ENCODE measurements at regions not wholly inside any gene's neighbourhood (a gene's known extent, or its start where the extent isn't known, plus 50 kb on each side); places are given as distances from the start of the nearest gene placed in this dataset.

DNA sequence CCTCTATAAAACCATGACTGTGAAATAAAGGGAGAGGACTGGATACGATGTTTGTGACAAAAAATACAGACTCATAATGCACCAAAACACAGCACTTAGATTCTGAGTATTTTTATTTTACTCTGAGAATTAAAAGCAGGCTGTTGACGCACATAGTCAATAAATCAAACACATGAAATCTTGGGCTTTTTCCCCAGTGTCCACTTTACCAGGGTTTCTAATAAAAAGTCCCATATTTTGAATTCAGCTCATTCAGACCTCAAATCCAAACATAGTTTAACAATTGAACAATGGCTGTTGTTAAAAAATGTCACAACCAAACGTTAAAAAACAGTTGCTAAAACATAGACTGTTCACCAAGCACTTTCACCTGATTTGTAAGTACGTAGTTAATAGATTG is 553.4 kb downstream of the LTN1 start:
- DNase-seq (ENCODE audit: extremely low read depth in 1 of 2, low read depth in 1 of 2), result no peak

DNA sequence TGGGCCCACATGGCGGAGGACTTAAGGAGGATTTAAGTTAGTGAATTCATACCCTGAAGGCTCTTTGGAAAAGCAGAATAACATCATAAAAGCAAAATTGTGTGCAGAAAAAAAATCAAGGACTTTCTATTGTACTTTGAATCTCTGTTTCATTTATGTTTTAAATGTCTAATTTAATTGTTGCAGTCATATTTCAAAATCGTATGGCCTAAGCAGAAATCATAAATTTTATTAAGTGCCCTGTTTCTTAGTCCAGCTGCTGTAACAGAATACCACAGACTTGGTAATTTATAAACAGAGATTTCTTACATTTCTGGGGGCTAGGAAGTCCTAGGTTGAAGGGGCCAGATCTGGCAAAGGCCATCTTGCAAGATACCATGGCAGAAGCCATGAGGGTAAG is 555.6 kb downstream of the LTN1 start:
- no peak for DNase-seq (ENCODE audit: extremely low read depth in 1 of 2, low read depth in 1 of 2)

DNA sequence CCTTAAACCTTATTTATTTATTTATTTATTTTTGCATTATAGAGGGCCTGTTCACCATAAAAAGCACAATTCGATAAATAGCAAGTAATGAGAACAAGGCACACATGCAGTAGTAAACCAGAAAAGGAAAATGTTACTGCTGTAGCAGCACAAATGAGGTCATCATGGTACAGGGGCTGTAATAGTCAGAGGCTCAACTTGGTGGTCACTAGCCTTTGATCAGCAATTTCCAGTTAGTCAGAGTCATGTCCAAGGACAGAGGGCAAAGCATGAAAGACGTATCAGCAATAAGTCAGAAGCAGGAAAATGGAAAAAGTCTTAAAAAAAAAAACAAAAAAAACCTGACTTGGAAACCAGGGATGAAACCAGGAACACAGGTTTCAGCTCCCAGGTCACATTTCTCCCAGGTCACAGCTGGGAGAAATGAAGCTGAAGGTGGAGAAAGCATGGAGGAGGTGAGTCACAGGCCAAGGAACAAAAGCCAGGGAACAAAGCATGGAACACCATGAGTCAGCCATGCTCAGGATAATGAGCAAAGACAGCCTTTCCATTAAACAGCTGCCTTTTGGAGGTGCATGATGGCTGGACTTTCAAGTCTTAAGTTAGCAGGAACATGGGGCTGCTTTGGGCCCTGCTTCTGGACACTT is 556.3 kb downstream of the LTN1 start:
- DNase-seq (ENCODE audit: extremely low read depth in 1 of 2, low read depth in 1 of 2), result no peak

DNA sequence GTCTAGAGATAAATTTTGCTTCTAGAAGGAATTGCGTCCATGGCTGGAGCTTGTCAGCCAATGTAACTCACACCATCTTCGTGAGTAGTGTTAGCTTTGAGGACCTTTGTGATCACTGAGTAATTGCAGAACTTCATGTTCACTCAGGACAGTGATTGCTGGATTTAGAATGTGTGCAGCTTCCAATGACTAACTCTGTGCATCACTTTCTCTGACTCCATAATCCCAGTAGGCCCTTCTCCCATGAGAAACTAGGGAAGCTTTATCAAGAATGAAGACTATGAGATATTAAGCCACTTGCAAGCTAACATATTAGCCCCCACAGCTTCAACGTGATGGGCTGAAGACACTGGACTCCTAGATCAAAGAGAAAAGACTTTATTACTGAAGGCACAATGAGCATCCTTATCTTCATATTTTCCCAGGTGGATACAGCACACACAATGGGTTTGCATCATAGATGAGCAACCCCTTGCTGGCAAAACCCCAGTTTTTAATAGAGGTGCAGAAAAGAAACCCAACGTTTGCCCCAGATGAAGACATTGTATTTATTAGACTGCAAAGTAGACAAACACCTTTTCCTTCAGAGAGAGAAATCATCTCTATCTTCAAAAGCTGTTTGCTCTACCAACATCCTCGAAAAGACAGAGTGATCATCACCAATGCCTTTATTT is 561.0 kb downstream of the LTN1 start:
- no peak for DNase-seq (ENCODE audit: extremely low read depth in 1 of 2, low read depth in 1 of 2)

DNA sequence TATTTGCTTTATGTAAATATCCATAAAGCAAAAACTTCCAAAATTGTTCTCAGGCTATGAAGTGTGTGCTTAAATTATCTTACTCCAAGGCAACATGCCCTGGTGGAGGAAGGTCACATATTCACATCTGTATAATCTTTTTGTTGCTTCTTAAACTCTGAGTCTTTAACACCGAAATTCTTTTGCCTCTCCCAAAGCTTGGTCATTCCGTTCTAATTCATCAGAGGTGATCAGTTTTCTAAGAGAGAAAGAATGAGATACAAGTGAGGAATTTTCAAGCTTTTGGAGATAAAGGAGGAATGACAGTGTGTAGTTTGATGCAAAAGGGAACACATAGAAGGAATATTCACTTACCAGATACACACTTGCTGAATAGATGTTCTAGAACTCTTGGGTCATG is 561.7 kb downstream of the LTN1 start:
- no peak for DNase-seq (ENCODE audit: extremely low read depth in 1 of 2, low read depth in 1 of 2)

DNA sequence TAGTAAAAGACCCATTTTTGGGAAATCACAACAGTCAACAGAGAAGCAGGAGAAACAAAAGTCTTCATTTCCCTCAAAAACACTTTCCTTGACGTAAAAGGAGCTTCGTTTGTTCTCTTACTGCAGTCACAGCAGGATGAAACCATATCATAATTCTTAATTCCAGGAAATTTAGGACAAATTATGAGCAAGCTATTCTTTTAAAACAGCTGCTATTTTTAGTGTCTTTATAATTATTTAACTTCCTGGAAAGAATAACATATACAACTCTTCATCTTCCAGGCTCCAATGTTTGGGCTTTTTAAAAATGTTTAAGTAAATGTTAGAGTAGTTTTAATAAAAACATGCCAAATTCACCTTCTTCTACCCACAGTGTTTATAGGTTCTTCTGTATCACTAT is 563.5 kb downstream of the LTN1 start:
- DNase-seq (ENCODE audit: extremely low read depth in 1 of 2, low read depth in 1 of 2), result no peak

DNA sequence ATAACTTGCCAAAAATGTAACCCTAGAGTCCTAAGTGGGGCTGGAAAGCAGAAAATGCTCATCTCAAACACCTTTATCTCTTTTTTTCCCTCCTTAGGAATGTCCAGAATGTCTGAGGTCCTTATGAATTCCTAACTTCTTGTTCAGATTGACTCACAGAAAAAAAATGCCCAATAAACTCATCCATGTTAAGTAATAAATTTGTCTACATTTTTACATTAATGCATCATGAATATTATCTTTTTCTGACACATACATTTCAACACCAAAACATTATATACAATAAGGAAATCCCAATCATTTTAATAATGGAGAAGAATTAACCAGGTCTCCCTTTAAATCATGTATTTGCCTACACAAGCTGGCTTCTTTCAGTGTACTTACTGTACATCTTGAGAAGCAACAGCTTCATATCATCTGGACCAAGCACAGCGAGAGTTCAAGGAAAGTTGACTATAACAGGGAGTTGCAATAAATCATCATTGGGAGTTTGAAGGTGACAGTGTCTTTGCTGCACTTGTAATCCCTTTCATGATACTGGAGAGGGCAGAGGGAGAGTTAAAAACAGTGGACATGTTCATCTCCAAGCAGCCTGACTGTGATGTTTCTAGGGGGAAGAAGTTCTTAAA is 565.2 kb downstream of the LTN1 start:
- DNase-seq (ENCODE audit: extremely low read depth in 1 of 2, low read depth in 1 of 2), result no peak

DNA sequence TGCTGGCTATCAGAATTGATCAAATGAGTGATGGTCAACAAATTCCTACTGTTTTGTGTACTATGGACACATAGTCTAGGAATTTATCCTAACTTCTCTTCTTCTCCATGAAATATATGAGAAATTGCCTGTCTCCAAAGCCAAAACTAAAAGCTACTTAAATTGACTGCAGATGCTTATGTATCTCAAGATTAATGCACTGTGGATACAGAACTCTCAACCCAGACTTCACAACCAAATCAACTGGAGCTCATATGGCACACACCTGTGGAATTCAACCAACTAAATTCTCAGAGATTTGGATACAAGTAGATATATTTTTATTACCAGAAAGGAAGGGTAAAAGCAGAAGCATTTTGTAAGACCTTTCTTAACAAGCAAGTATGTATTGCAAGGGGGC is 566.1 kb downstream of the LTN1 start:
- no peak for DNase-seq (ENCODE audit: extremely low read depth in 1 of 2, low read depth in 1 of 2)

DNA sequence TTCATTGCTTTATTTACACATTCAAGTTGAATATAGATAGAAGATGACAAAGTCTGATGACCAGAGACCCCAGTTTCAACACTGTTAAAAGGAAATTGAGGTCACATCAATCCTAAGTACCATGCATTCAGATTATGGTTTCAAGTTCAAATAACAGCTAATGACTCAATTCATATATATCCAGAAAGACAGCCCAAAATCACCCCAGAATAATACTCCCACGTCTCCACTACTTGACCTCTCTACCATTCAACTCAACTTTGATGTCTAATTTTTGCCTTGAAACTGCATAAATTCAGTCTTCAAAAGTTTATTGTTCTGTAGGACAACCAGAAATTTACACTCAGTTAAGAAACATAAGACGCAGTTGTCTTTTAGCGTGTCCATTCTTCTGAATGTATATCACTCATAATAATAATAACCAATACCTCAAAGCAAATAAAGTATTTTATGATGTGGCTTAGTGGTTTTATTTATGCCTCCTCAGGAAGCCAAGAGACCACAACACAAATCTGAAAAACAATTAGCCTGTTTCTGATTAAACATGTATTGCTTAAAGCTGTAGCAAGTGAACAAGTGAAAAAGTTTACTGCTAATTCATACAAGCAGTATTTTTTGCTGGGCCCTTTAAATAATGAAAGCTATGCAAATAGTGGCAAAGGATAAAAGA is 569.0 kb downstream of the LTN1 start:
- DNase-seq (ENCODE audit: extremely low read depth in 1 of 2, low read depth in 1 of 2), result no peak

DNA sequence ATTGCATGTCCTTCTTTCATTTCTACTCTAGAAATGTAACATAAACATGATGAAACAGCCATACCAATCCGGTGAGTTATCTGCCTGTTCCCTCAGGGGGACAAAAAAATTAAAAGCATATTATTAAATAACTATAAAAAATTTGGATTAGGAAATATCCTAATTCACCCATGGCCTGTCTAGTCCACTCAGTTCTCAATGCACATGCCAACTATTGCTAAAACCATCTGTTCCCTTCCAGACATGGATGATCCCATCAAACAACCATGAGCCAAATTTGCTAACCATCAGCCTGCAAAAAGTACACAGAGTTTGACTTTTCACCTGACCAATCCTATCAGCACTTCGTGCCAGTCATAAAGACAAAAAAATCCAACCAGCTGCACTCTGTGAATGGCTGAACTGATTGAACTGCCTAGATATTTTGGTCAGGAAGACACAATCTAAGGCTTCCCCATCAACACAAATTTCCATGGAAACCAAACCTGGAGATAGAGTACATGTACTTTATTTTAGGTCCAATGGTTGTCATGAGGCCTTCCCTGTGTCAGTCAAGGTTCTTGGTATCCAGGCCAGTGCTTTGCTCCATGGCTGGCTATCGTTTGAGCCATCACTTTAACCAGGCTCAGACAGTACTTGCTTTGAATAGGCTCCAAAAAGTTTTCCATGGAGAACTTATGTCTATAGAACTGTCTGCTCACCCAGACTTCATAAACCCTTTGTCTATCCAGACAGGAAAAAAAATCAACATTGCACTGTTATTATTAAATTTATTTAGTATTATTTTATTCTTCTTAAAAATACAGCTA is 570.8 kb downstream of the LTN1 start:
- no peak for DNase-seq (ENCODE audit: extremely low read depth in 1 of 2, low read depth in 1 of 2)

DNA sequence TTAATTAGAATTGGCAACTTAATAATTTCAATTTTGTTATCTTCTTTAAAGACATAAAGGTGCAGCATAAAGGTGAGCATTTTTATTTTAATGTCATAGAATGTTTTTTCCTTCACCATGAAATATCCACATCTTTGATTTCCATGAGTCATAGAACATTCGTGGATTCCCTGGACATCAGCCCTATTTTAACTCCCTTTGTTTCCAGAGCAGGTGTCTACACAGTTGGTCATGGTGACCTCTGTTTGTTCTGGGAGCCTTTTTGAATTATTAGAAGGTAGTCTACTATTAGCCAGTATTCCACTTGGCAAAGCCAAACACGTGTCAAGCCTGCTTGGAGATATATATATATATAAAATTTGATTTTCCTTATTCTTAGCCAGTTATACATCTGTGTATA is 572.9 kb downstream of the LTN1 start:
- no peak for DNase-seq (ENCODE audit: extremely low read depth in 1 of 2, low read depth in 1 of 2)

DNA sequence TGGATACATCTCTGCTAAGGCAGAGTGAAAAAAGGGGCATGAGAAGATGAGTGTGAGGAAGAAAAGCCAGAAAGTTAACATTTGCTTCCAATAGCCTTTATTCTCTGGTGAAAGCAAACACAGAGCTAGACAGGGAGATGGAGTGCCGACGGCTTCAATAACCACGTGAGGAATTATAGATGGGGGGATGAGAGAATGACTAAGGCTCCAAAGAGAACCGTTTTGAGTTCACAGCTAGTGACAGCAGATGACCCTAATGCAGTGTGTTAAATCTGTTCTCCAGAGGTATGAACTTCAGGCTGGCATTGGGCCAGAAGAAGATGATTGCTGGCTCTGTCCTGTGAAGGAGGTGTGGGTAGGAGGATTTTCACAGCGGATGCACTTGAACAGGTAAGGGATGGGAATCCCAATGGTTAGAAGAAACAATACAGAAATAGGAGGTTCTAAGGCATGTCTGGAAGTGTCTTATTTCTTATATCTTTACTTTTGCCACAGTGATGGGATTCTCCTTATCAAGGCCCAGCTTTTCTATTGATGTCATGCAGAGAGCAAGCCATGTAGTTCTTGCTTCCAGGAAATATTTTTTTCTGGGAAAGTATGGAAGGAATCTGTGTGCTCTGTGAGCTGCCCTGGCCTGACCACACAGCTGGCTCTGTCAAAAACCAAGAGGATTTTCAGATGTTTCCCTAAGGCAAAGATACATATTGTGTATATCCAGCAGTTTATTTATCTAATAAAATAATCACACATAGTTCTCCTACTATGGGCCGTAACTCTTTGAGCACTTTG is 573.8 kb downstream of the LTN1 start:
- no peak for DNase-seq (ENCODE audit: extremely low read depth in 1 of 2, low read depth in 1 of 2)

DNA sequence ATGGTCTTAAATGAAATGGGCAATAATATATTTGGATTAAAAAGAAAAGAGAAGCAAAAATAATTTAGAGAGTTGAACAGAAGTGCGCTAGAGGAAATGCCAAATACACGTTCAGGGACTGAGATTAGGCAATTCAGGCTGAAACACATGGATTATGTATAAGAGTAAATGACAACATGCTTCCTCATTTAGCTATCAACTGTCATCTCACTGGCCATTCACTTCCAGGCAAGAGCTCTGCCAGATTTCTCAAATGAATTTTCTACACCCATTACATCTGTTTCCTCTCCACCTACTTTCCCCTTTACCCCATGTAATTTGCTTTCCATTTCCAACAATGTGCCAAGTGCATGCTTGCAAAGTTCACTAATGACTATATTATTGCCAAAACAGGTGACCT is 582.4 kb downstream of the LTN1 start:
- no peak for DNase-seq (ENCODE audit: extremely low read depth in 1 of 2, low read depth in 1 of 2)

DNA sequence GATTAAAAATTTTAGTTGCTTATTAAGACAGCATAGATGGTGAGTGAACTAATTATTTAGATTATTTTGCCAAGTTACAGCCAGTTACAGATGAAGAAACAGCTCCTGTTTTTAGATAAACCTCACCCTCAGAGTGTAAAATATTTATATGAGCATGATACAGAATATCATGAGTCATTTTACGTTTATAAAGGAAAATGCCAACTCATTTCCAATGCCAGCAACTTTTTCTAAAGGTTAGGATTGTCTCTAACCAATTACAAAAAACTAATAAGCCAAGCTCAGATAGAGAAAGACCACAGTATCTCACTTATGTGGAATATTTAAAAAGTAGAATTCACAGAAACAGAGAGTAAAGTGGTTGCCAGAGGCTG is 590.1 kb downstream of the LTN1 start:
- no peak for DNase-seq (ENCODE audit: extremely low read depth in 1 of 2, low read depth in 1 of 2)

DNA sequence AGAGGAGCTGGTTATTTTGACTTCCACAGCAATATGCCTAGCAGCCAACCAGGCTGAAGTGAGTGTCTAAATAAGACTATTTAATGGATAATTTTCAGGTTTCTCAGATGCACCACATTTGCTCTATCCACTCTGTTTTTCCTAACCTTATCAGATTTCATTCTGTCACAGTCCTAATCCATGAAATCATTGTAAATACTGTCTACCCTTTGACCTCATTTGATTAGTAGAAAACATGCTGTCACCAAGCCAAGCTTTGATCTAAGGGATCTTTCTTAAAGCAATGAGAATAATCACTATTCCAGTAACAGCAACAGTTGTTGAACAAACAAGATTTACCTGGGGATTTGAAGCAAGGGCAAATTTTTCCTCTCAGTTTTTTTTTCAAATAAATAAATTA is 595.6 kb downstream of the LTN1 start:
- DNase-seq (ENCODE audit: extremely low read depth in 1 of 2, low read depth in 1 of 2), result no peak

DNA sequence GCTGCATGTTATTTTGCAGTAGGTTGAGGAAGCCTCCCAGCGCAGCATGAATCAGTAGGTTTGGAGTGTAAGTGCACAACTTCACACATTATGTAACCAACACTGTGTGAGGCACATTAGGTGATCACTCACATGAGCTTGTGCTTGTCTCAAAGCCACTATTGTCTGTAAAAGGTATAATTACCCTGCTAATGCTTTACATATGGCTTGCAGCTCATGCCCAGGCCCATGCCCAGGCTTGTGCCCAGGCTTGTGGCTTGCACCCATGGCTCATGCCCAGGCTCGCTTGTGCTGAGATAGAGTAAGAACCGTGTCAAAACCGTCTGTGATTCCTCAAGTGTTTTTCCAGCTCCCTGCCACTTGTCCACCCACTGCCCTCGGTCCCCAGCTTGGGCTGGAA is 596.3 kb downstream of the LTN1 start:
- DNase-seq (ENCODE audit: extremely low read depth in 1 of 2, low read depth in 1 of 2), result no peak

DNA sequence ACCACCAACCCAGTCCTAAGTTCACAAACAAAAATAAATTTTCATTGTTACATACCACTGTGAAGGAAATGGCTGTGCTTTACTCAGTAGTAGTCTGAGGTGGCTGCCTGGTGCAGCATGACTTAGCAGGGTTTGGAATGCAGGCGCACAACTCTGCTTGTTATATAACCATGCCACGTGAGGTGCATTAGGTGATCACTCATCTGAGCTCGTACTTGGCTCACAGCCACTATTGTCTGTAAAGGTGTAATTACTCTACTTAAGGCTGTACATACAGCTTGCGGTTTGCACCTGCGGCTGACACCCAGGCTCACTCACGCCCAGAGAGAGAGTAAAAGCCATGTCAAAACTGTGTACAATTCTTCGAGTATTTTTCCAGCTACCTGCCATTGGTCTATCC is 599.4 kb downstream of the LTN1 start:
- DNase-seq (ENCODE audit: extremely low read depth in 1 of 2, low read depth in 1 of 2), result no peak

DNA sequence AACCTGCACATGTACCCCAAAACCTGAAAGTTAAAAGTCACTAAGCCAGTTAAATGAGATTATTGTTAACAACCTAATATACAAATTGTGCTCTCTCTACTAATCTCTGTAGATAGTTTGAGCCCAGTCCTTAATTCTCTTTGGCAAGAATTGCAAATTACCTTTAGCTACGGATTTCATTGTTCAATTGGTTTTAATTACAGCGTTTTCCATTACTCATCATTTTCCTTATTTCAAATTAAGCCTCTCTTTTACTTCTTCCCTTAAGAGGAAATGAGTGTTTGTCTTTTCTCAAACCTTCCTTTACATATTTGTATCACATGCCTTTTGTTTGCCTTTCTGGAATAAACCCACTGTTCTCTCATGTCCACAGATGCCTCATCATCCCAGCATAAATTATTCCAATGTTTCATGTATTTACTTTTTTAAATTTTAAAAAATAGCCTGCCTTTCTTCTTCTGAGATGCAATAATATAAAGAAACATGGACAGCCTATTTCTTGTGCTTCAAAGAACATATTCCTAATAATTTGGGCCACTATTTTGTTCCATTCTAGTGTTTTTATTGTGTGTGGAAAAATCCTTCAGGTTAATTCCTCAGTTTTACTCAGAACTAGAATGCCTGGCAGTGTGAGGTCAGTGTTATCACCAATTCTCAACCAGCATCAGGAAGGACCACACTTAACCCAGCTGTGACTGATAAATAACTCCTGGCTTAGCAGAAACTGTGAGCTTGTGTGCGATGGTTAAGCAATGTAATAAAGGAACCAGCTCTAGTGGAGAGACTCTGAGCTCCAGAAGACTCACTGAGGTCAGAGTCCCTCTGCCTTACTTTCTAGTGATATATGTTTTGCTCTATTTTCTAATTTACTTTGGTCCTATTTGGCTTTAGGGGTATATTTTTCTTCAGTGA is 600.5 kb downstream of the LTN1 start:
- no peak for DNase-seq (ENCODE audit: extremely low read depth in 1 of 2, low read depth in 1 of 2)

DNA sequence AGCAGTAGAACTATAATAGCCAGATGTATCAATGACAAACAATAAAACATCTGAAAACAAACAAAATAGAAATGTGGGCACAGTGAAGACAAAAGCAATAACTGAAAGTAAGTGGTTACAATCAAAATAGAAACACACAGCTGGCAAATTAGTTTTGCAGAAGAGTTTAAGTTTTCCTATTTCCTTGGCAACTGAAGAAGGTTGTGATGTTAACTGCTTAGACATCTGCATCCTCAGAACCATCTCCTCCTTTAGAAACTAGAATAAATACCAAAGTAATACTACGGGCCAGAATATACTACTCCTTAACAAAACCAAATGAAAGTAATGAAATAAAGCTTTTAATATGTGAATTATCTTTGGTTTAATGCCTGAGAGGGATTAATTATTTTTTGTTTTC is 605.5 kb downstream of the LTN1 start:
- DNase-seq (ENCODE audit: extremely low read depth in 1 of 2, low read depth in 1 of 2), result no peak

Measured in activated CD8-positive, alpha-beta memory T cell treated with anti-CD3 and anti-CD28 coated beads for 1 hour (primary cell).